HepG2 (cell line): ENCODE measurements at regions not wholly inside any gene's neighbourhood (a gene's known extent, or its start where the extent isn't known, plus 50 kb on each side); places are given as distances from the start of the nearest gene placed in this dataset.

Source experiments
- ATAC-seq: fragments of 200-7000 bp; cut with Tn5 transposase; 3 replicates; pipeline ENCODE4 v1.9.1; 2020; ENCODE audit warnings: mild to moderate bottlenecking, moderate library complexity
- BruUV-seq: library from RNA; stranded (reverse); fragments of 400-500 nt; replicated peaks from 2 replicates; lab custom pipeline; 2021; lab: Mats Ljungman, UMichigan
- CTCF ChIA-PET: fragments of 300-600 bp; formaldehyde crosslinking; extraction: SDS; loops from one replicate; lab custom pipeline; 2021; ENCODE audit warnings: low total read pairs, inconsistent platforms, low intra/inter-chr PET ratio; lab: Yijun Ruan, JAX
- POLR2A ChIA-PET: fragments of 350-600 bp; sonication (Branson Sonifier 250); formaldehyde crosslinking; loops from one replicate; lab custom pipeline; 2020; ENCODE audit warnings: antibody characterized with exemption, inconsistent platforms; lab: Yijun Ruan, JAX
- DNase-seq: peaks from one replicate; pipeline ENCODE4 v3.0.0-alpha.2; 2015; ENCODE audit warnings: low spot score
- FAIRE-seq: peaks from 3 replicates; lab custom pipeline; 2011; peaks lifted over from hg19 to GRCh38; lab: Jason Lieb, UNC
- H2AFZ ChIP-seq: one replicate; pipeline ENCODE4 v1.6.1; 2011; ENCODE audit warnings: low read length, inconsistent platforms
- H3K27ac ChIP-seq: fragments of 300-600 bp; 3 replicates; pipeline ENCODE4 v1.8.0; 2011; ENCODE audit warnings: mixed run types, mild to moderate bottlenecking, mixed read lengths, low read length, inconsistent platforms; ENCODE audit not compliant: insufficient read depth; ENCODE audit errors: extremely low read length
- H3K27me3 ChIP-seq, 2 experiments: fragments of 200-600 bp in 1 of 2; 2 replicates in 1 of 2; 3 replicates in 1 of 2; pipeline versions ENCODE4 v1.6.0 to v1.8.0; 2011; ENCODE audit warnings: low read length in 2 of 2, mild to moderate bottlenecking in 2 of 2, moderate library complexity in 2 of 2, inconsistent platforms in 1 of 2; ENCODE audit not compliant: insufficient read depth in 2 of 2, control insufficient read depth in 1 of 2
- H3K36me3 ChIP-seq, 2 experiments: fragments of 200-600 bp in 1 of 2; replicated peaks in 1 of 2; 2 replicates in 1 of 2; 3 replicates in 1 of 2; pipeline versions ENCODE4 v1.5.1 to v1.8.0; 2011; ENCODE audit warnings: low read length in 2 of 2, inconsistent platforms in 1 of 2; ENCODE audit not compliant: insufficient read depth in 2 of 2, control insufficient read depth in 1 of 2
- H3K4me1 ChIP-seq: 2 replicates; pipeline ENCODE4 v1.5.1; 2012; ENCODE audit warnings: low read length, inconsistent platforms; ENCODE audit not compliant: insufficient read depth
- H3K4me2 ChIP-seq: 2 replicates; pipeline ENCODE4 v1.6.0; 2011; ENCODE audit warnings: low read depth, low read length, inconsistent platforms
- H3K4me3 ChIP-seq, 3 experiments: fragments of 200-600 bp in 1 of 3; sonication (generic), shearing (Covaris generic) in 1 of 3; replicated peaks in 1 of 3; 2 replicates each; pipeline ENCODE4 v1.5.1; 2011 to 2016; ENCODE audit warnings: low read length in 3 of 3, inconsistent platforms in 2 of 3, low read depth in 2 of 3, mild to moderate bottlenecking in 2 of 3, control low read depth in 1 of 3, mixed read lengths in 1 of 3; ENCODE audit not compliant: insufficient read depth in 1 of 3
- H3K79me2 ChIP-seq: one replicate; pipeline ENCODE4 v1.6.1; 2011; ENCODE audit warnings: low read length, inconsistent platforms; ENCODE audit not compliant: insufficient read depth
- H3K9ac ChIP-seq: 2 replicates; pipeline ENCODE4 v1.6.0; 2011; ENCODE audit warnings: mild to moderate bottlenecking, low read depth, low read length, inconsistent platforms; ENCODE audit not compliant: insufficient read depth
- H3K9me3 ChIP-seq: 2 replicates; pipeline ENCODE4 v1.5.1; 2012; ENCODE audit warnings: mild to moderate bottlenecking, low read length
- H4K20me1 ChIP-seq: 2 replicates; pipeline ENCODE4 v1.6.0; 2011; ENCODE audit warnings: inconsistent platforms, mild to moderate bottlenecking, low read length, moderate library complexity; ENCODE audit not compliant: insufficient read depth
- AGO1 ChIP-seq: fragments of 200-400 bp; formaldehyde crosslinking; IDR thresholded peaks from 2 replicates; pipeline ENCODE4 v1.6.1; 2017; ENCODE audit warnings: mild to moderate bottlenecking, low read depth, low read length, moderate library complexity; ENCODE audit not compliant: poor library complexity, severe bottlenecking
- GLI4 ChIP-seq: sonication (generic); formaldehyde crosslinking; IDR thresholded peaks from 2 replicates; pipeline ENCODE4 v1.5.1; 2020; ENCODE audit warnings: missing genetic modification reagents, mild to moderate bottlenecking, moderate library complexity, borderline replicate concordance
- HDAC6 ChIP-seq: fragments of 200-600 bp; sonication (generic); IDR thresholded peaks from 2 replicates; pipeline ENCODE4 v1.7.0; 2017; ENCODE audit warnings: mild to moderate bottlenecking, antibody characterized with exemption, low read length, low read depth
- MAFF ChIP-seq: IDR thresholded peaks from 2 replicates; pipeline ENCODE4 v1.6.1; 2011; ENCODE audit warnings: low read depth, low read length, improper control_type of control experiment
- NFAT5 ChIP-seq: sonication (generic); formaldehyde crosslinking; IDR thresholded peaks from 2 replicates; pipeline ENCODE4 v1.4.0; 2020; ENCODE audit warnings: missing genetic modification reagents
- SMAD1 ChIP-seq: sonication (generic); formaldehyde crosslinking; IDR thresholded peaks from 2 replicates; pipeline ENCODE4 v1.4.0; 2020; ENCODE audit warnings: missing genetic modification reagents, low read depth, mild to moderate bottlenecking, borderline replicate concordance
- SP140L ChIP-seq: sonication (generic); formaldehyde crosslinking; IDR thresholded peaks from 2 replicates; pipeline ENCODE4 v1.4.0; 2020; ENCODE audit warnings: missing genetic modification reagents, borderline replicate concordance
- TCF7L2 ChIP-seq: IDR thresholded peaks from 2 replicates; pipeline ENCODE4 v1.6.1; 2011; ENCODE audit warnings: mild to moderate bottlenecking, low read depth, low read length, moderate library complexity
- TEAD3 ChIP-seq: optimal IDR thresholded peaks from 2 replicates; pipeline ENCODE3; 2016; ENCODE audit warnings: borderline replicate concordance
- USF2 ChIP-seq, 2 experiments: sonication (generic) in 1 of 2; formaldehyde crosslinking in 1 of 2; IDR thresholded peaks; 2 replicates each; pipeline versions ENCODE4 v1.5.1 to v1.6.1; 2011 to 2020; ENCODE audit warnings: borderline replicate concordance in 1 of 2, low read depth in 1 of 2, low read length in 1 of 2, mild to moderate bottlenecking in 1 of 2, missing genetic modification reagents in 1 of 2, moderate library complexity in 1 of 2
- ZC3H4 ChIP-seq: sonication (generic); formaldehyde crosslinking; IDR thresholded peaks from 2 replicates; pipeline ENCODE4 v1.4.0; 2020; ENCODE audit warnings: missing genetic modification reagents, borderline replicate concordance
- ZFP41 ChIP-seq: sonication (generic); formaldehyde crosslinking; IDR thresholded peaks from 2 replicates; pipeline ENCODE4 v1.4.0; 2020; ENCODE audit warnings: mild to moderate bottlenecking, missing genetic modification reagents, borderline replicate concordance
- ZFX ChIP-seq: sonication (generic); formaldehyde crosslinking; IDR thresholded peaks from 2 replicates; pipeline ENCODE4 v1.4.0; 2020; ENCODE audit warnings: mild to moderate bottlenecking, low read depth, missing genetic modification reagents, moderate library complexity
- ZNF441 ChIP-seq: sonication (generic); formaldehyde crosslinking; IDR thresholded peaks from 2 replicates; pipeline ENCODE4 v1.7.0; 2021; ENCODE audit warnings: missing genetic modification reagents, borderline replicate concordance
- ZNF556 ChIP-seq: sonication (generic); formaldehyde crosslinking; IDR thresholded peaks from 2 replicates; pipeline ENCODE4 v1.4.0; 2020; ENCODE audit warnings: mild to moderate bottlenecking, missing genetic modification reagents, borderline replicate concordance
- ZNF564 ChIP-seq: sonication (generic); formaldehyde crosslinking; IDR thresholded peaks from 2 replicates; pipeline ENCODE4 v1.8.1; 2023; ENCODE audit warnings: mild to moderate bottlenecking, missing genetic modification reagents
- in situ Hi-C: cut with HindIII; loops from 2 replicates; pipeline ENCODE4 v1.10.0; 2017; ENCODE audit warnings: low pct_unique_long_range_greater_than_20kb; ENCODE audit not compliant: extremely low pct_ligation_motif_present
- intact Hi-C: fragments of 100-400 bp; cut with micrococcal nuclease; formaldehyde crosslinking; loops from one replicate; pipeline ENCODE4 v1.10.0; 2022; ENCODE audit not compliant: unreplicated experiment
- TF ChIP-seq, protein P1 (sequence below): sonication (generic); formaldehyde crosslinking; conservative IDR thresholded peaks from 2 replicates; pipeline ENCODE4 v1.4.0; 2020; ENCODE audit warnings: missing genetic modification reagents

GRCh38 chr12:60014436-60014835, 418.6 kb downstream of the SLC16A7 start:
- Histone ChIP-seq H3K27me3 (no peaks in the 10 kb centered on the region), H3K4me2 (no peak overlapping the region), H2AFZ (no peak overlapping the region), H3K36me3 (no peaks in the 10 kb centered on the region), H3K9ac (no peak overlapping the region), H3K27ac (no peak overlapping the region), H3K79me2 (no peaks in the 10 kb centered on the region), H3K4me1 (no peaks in the 10 kb centered on the region), H4K20me1 (no peaks in the 10 kb centered on the region), H3K4me3 (no peak overlapping the region), H3K9me3 (peaks cover 58% of the 10 kb centered on the region)
- ATAC-seq (no peak), FAIRE-seq (no peak), DNase-seq (no peak)
- POLR2A ChIA-PET: no interaction called here
- BruUV-seq: no TSS peak
- in situ Hi-C loops: no loop called here
- CTCF ChIA-PET: no interaction called here
- intact Hi-C loops: no loop called here
- TF ChIP-seq MAFF (no peak), TEAD3 (CRISPR knock-in tag) (no peak), ZNF556 (CRISPR knock-in tag) (no peak), ZNF564 (no peak), ZFP41 (CRISPR knock-in tag) (no peak), ZNF441 (CRISPR knock-in tag) (no peak), TCF7L2 (no peak), NFAT5 (CRISPR knock-in tag) (no peak), SP140L (CRISPR knock-in tag) (no peak), GLI4 (CRISPR knock-in tag) (no peak), ZFX (CRISPR knock-in tag) (no peak), USF2 (IDR thresholded peaks at IDR 0.05; ENCODE audit: low read depth, low read length) (no peak), USF2 (CRISPR knock-in tag; IDR thresholded peaks at IDR 0.05; ENCODE audit: borderline replicate concordance) (no peak), AGO1 (no peak), ZC3H4 (CRISPR knock-in tag) (no peak), SMAD1 (no peak), HDAC6 (no peak)
- TF ChIP-seq, protein P1, sequence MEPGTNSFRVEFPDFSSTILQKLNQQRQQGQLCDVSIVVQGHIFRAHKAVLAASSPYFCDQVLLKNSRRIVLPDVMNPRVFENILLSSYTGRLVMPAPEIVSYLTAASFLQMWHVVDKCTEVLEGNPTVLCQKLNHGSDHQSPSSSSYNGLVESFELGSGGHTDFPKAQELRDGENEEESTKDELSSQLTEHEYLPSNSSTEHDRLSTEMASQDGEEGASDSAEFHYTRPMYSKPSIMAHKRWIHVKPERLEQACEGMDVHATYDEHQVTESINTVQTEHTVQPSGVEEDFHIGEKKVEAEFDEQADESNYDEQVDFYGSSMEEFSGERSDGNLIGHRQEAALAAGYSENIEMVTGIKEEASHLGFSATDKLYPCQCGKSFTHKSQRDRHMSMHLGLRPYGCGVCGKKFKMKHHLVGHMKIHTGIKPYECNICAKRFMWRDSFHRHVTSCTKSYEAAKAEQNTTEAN (CRISPR knock-in tag): no peak
